Erythroblast (primary cell): ENCODE measurements at regions not wholly inside any gene's neighbourhood (a gene's known extent, or its start where the extent isn't known, plus 50 kb on each side); places are given as distances from the start of the nearest gene placed in this dataset.

Source experiments
- GATA1 ChIP-seq: IDR thresholded peaks from 2 replicates; pipeline ENCODE4 v1.6.1; 2011; ENCODE audit warnings: low read depth, mild to moderate bottlenecking, control low read depth, low read length, moderate library complexity
- POLR2A ChIP-seq: IDR thresholded peaks from 2 replicates; pipeline ENCODE4 v1.6.1; 2011; ENCODE audit warnings: mild to moderate bottlenecking, low read length

- no peak for TF ChIP-seq POLR2A
- no peak for TF ChIP-seq GATA1
These were observed 567.7 kb downstream of the MAGEB5 start for GRCh38 chrX:26783512-26784225.
